ENCODE measurements at regions not wholly inside any gene's neighbourhood (a gene's known extent, or its start where the extent isn't known, plus 50 kb on each side); places are given as distances from the start of the nearest gene placed in this dataset.
"Not testable (repeated sequence)": the region's sequence is repeated elsewhere in the genome, so short reads cannot be mapped to it uniquely, and the experiment has no call there.

- TF ChIP-seq POLR2A (IDR thresholded peaks at IDR 0.05; ENCODE audit: low read length); GATA1 (IDR thresholded peaks at IDR 0.05; ENCODE audit: low read depth, low read length): not testable (repeated sequence)
These were observed 101.3 kb upstream of the HAO2 start for GRCh38 chr1:119267288-119267687.
